GM10248 (cell line): ENCODE measurements at regions not wholly inside any gene's neighbourhood (a gene's known extent, or its start where the extent isn't known, plus 50 kb on each side); places are given as distances from the start of the nearest gene placed in this dataset.

Source experiments
- CTCF ChIA-PET: fragments of 300-600 bp; sonication (Branson Sonifier 250); formaldehyde crosslinking; extraction: SDS; loops from one replicate; lab custom pipeline; 2021; ENCODE audit warnings: antibody characterized with exemption; lab: Yijun Ruan, JAX
- POLR2A ChIA-PET: fragments of 350-650 bp; sonication (Branson Sonifier 250); formaldehyde crosslinking; extraction: SDS; loops from one replicate; lab custom pipeline; 2020; ENCODE audit warnings: antibody characterized with exemption; lab: Yijun Ruan, JAX
- DNase-seq: peaks from one replicate; pipeline ENCODE4 v3.0.0; 2012; ENCODE audit errors: extremely low spot score
- CTCF ChIP-seq: IDR thresholded peaks from 2 replicates; pipeline ENCODE4 v1.5.1; 2012; ENCODE audit warnings: mild to moderate bottlenecking, low read depth; ENCODE audit errors: extremely low read depth, missing control alignments, control extremely low read depth

DNA sequence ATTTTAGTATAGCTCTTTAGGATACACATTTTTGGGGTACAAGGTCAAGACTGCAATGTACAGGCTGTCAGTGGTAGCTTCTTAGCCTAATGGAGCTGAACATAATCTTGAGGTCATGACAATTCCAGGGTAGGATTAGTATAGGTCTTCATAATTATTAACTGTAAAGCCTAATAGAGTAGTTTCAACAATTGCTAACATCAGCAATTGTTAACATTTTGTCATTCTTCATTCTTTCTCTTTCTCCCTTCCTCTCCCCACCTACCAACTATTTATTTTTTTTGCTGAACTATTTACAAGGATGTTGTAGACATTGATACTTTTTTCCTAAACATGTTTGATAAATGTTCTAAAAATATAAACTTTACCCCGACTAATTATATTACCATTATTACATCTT, 461.3 kb upstream of the DCC start:
- TF ChIP-seq CTCF = no peak
- ChIA-PET POLR2A (no interaction called here), CTCF (interaction anchor here (1.1 to 1.3 kb wide), 2 partner anchors 13 to 17 kb away, joined by 3 to 4 read pairs; no protein-coding TSS in a partner anchor)
- no peak for DNase-seq

DNA sequence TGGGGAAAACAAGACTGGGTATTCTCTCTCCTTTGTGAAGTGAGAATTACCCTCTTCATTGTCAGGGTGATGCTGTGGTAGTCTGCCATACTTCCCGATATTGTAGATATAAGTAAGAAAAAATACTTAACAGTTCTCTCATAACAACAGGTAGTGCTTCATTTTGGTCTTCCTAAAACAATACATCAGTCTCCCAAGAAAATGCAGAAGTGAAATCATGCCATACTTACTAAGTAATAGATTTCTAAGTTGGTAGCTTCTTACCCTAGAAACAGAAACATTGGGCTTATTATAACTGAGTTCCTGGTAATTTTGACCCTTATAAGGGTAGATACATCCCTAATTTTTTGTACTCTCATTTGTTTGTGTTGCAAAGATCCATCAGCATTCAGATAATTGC, 460.7 kb upstream of the DCC start:
- no peak for TF ChIP-seq CTCF
- POLR2A ChIA-PET = no interaction called here
- CTCF ChIA-PET = interaction anchor here (1.0 to 1.3 kb wide), 3 partner anchors 13 to 24 kb away, joined by 3 to 4 read pairs (median 3); no protein-coding TSS in a partner anchor
- DNase-seq = no peak

GRCh38 chr18:51881394-51881793, 458.6 kb upstream of the DCC start:
- DNase-seq = no peak
- POLR2A ChIA-PET = no interaction called here
- TF ChIP-seq CTCF = no peak
- CTCF ChIA-PET = no interaction called here

GRCh38 chr18:51884039-51884438, 456.0 kb upstream of the DCC start:
- ChIA-PET CTCF (no interaction called here), POLR2A (no interaction called here)
- TF ChIP-seq CTCF = no peak
- DNase-seq = no peak

- ChIA-PET CTCF (interaction anchor here (1.3 to 1.4 kb wide), 2 partner anchors 16 to 70 kb away, joined by 3 to 4 read pairs; no protein-coding TSS in a partner anchor), POLR2A (no interaction called here)
- no peak for TF ChIP-seq CTCF
Observed at GRCh38 chr18:51890762-51891161, 449.2 kb upstream of the DCC start.

DNA sequence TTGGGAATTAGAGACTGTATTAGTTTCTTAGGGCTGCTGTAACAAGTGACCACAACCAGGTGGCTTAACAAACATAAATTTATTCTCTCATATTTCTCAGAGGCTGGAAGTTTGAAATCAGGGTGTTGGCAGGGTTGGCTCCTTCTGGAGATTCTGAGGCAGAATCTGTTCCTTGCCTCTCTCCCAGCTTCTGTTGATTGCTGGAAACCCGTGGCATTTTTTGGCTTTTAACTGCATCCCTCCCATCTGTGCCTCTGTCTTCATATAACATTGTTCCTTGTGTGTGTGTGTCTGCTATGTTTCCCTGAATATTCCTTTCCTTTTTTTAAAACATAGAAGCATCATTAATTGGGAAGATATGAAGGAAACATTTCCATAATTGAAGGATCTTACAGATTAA, 448.1 kb upstream of the DCC start:
- CTCF ChIA-PET = interaction anchor here (0.9 to 1.1 kb wide), 2 partner anchors 13 to 19 kb away, joined by 4 to 5 read pairs; no protein-coding TSS in a partner anchor
- no peak for DNase-seq
- no peak for TF ChIP-seq CTCF
- POLR2A ChIA-PET = no interaction called here

More at GRCh38 chr18:51890762-51891161, 449.2 kb upstream of the DCC start:
- DNase-seq = no peak

DNA sequence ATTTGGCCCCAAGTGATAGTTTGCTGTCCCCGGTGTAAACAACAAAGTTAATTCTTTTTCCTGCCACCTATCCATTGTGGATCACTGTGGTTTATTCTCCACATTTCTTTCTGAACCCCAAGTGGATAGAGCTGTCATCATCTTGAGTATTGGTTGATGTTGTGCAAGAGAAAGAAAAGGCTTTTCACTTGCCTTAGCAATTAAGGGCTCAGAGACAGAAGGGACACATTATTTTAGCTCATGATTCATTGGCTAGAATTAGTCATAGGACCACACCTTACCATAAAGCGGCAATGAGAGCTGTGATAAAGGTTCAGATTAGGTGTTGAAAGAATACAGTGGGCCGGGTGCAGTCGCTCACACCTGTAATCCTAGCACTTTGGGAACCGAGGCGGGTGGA, 442.1 kb upstream of the DCC start:
- no peak for DNase-seq
- no peak for TF ChIP-seq CTCF
- ChIA-PET POLR2A (no interaction called here), CTCF (interaction anchor here (1.0 kb wide), 1 partner anchor 230 kb away, joined by 3 read pairs; no protein-coding TSS in a partner anchor)
